Thyroid gland (tissue), 4 donors: ENCODE measurements at regions not wholly inside any gene's neighbourhood (a gene's known extent, or its start where the extent isn't known, plus 50 kb on each side); places are given as distances from the start of the nearest gene placed in this dataset.

Source experiments
- POLR2A ChIP-seq, 2 donors: fragments of 450-650 bp; IDR thresholded peaks; one replicate each; pipeline ENCODE4 v1.6.1; 2017; ENCODE audit warnings: antibody characterized with exemption in 2 of 2, mild to moderate bottlenecking in 2 of 2, moderate library complexity in 1 of 2
- TF ChIP-seq, protein P1 (sequence below), 6 experiments: fragments of 200-600 bp in 3 of 6; fragments of 450-650 bp in 3 of 6; sonication (generic) in 3 of 6; IDR thresholded peaks; one replicate each; pipeline ENCODE4 v1.5.1; 2016 to 2019; ENCODE audit warnings: antibody characterized with exemption in 6 of 6, mild to moderate bottlenecking in 2 of 6, inconsistent platforms in 1 of 6, moderate library complexity in 1 of 6

DNA sequence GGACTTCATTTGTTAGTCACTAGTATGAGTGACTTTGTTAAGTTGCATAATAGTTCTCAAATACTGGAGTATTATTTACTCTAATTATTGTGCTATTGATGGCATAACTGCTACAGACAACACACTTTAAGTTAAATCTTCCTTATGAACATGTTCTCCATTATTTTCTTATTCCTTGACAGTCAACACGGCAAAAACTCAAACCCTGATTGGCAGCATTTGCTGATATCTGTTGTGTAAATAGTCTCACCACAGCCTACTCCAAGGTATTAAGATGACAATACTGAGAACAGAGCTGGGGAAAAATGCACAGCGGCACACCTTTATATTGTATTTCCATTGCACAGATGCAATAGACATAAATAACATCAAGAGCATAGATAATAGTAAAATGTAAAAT lies 568.0 kb upstream of the AADAT start:
- TF ChIP-seq POLR2A (IDR thresholded peaks at IDR 0.05): no peak
- TF ChIP-seq, protein P1, sequence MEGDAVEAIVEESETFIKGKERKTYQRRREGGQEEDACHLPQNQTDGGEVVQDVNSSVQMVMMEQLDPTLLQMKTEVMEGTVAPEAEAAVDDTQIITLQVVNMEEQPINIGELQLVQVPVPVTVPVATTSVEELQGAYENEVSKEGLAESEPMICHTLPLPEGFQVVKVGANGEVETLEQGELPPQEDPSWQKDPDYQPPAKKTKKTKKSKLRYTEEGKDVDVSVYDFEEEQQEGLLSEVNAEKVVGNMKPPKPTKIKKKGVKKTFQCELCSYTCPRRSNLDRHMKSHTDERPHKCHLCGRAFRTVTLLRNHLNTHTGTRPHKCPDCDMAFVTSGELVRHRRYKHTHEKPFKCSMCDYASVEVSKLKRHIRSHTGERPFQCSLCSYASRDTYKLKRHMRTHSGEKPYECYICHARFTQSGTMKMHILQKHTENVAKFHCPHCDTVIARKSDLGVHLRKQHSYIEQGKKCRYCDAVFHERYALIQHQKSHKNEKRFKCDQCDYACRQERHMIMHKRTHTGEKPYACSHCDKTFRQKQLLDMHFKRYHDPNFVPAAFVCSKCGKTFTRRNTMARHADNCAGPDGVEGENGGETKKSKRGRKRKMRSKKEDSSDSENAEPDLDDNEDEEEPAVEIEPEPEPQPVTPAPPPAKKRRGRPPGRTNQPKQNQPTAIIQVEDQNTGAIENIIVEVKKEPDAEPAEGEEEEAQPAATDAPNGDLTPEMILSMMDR (IDR thresholded peaks at IDR 0.05): no peak
